ENCODE measurements at regions not wholly inside any gene's neighbourhood (a gene's known extent, or its start where the extent isn't known, plus 50 kb on each side); places are given as distances from the start of the nearest gene placed in this dataset.

DNA sequence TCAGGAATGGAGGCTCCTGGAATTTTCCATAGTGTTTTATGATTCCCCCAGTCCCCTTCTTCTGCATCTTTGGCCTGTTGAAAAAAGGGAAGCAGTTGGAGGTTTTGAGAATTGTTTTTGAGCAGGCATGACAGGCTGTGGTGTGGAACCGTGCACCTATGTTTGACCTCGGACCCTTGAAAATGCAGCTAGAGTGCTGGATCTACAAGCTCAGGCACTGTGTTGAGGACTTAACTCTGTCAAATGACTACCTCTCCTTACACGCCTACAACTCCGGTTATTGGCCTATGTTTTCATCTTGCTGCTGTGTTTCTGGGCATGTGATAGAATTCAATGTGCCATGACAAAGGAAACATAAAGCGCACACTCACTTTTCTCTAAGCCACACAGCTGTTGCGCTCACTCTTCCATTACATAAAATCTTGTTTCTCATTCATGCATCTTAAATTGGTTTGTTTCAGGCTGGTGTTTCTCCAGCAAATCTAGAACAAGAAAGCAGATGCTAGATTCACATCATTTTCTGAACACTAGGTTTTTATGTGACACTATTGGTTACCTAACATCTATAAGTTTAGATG lies 616.6 kb downstream of the FGF9 start:
- DNase-seq (ENCODE audit: low read depth, low spot score): no peak

DNA sequence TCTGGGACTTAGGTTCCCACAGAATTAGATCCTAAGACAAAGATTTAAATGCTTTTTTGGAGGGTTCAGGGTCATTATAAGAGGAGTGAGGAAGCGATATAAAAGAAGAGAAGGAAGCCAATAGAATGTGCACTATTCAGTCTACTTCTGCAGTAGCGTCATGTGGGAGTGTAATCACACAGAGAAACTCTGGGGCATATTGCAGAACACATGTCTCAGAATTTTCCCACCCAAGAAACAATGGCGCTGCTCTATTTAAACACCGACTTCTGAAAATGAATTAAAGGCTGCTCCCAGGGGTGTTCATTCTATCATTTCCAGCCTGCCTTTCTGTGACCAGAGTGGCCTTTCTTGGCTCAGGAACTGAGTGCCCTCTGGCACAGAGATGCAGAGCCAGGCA lies 617.6 kb downstream of the FGF9 start:
- no peak for DNase-seq (ENCODE audit: low read depth, low spot score)

DNA sequence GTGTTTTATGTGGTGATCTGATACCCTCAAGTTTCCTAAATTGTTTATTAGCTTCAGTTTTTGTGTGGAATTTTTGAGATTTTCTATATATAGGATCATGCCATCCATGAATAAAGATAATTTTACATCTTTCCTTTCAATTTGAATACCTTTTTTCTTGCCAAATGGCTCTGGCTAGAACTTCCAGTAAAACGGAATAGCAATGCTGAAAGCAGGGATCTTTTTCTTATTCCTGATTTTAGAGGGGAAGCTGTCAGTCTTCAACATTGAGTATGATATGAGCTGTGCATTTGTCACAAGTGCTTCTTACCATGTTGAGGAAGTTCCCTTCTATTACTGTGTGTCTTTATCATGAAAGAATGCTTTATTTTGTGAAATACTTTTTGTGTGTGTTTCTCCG lies 618.8 kb downstream of the FGF9 start:
- no peak for DNase-seq (ENCODE audit: low read depth, low spot score)

DNA sequence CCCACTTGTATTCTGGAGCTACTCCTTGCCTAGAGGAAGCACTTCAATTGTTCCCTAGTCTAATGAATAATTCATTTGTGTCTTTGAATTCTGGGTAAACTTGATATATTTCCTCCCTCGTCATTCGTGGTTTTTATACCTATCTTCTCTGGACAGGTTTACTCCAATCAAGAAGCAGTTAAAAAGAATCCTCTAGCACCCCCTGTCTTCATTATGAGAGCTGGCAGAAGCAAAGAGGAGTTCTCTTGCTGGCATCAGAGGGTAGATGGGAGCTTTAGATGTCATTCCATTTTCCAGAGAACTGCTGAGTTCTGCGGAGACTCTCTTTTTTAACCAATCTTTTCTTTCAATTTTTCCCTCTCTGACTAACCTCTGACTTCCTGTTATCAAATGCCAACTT lies 627.7 kb downstream of the FGF9 start:
- DNase-seq (ENCODE audit: low read depth, low spot score): no peak

DNA sequence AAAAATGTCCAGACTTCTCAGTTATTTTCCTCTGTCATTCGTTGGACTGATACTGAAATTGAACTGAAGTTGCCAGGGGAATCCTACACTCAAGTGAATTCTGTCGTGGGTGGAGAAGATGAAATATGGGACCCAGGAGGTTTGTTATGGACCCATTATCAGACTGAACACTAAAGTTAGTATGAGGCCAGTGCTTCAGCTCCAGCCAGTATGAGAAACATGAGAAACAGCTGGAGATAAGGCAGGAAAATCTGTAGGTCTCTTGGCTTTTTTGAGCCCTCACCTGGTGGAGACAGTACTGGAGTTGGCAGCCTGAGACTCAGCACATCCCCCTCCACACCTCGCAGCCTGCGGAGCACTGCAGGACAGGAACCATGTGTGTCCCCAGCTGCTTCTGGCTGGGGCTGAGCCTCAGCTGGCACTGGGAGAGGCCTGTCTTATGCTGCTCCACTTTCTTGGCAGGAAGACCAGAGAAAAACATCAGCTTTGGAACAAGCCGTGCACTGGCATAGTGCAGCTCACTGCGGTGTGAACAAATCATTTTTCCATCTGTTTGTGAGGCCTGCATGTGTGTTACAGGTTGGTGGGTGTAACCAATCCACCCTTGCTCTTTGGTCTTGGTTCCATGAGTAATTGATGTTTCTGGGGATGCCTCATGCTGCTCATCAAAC lies 641.0 kb downstream of the FGF9 start:
- DNase-seq (ENCODE audit: low read depth, low spot score): no peak

- DNase-seq (ENCODE audit: low read depth, low spot score): no peak
These were observed 641.5 kb downstream of the FGF9 start for GRCh38 chr13:22312405-22312803.

DNA sequence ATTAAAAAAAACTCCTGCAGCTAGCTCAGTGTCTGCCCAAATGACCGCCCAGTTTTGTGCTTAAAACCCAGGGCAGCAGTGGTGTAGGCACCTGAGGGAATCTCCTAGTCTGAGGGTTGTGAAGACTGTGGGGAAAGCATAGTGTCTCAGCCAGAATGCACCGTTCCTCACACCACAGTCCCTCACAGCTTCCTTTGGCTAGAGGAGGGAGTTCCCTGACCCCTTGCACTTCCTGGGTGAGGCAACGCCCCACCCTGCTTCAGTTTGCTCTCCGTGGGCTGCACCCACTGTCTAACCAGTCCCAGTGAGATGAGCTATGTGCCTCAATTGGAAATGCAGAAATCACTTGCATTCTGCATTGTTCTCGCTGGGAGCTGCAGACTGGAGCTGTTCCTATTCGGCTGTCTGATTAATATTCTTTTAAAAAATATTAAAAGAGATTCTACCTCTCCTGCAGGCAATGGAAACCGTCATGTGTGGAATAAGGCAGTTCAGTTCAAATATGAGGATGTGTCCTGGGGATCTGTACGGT lies 645.7 kb downstream of the FGF9 start:
- DNase-seq (ENCODE audit: low read depth, low spot score): no peak

GRCh38 chr13:22320991-22321390 lies 650.1 kb downstream of the FGF9 start:
- DNase-seq (ENCODE audit: low read depth, low spot score): no peak

GRCh38 chr13:22325761-22326160 lies 654.9 kb downstream of the FGF9 start:
- DNase-seq (ENCODE audit: low read depth, low spot score): no peak

- DNase-seq (ENCODE audit: low read depth, low spot score): no peak
These were observed 661.5 kb downstream of the FGF9 start for GRCh38 chr13:22332416-22332815.

- no peak for DNase-seq (ENCODE audit: low read depth, low spot score)
These were observed 665.6 kb downstream of the FGF9 start for GRCh38 chr13:22336460-22336859.

GRCh38 chr13:22357132-22357531 lies 686.3 kb downstream of the FGF9 start:
- peak; percentile 18 for DNase-seq (ENCODE audit: low read depth, low spot score)

GRCh38 chr13:22369090-22369489 lies 698.2 kb downstream of the FGF9 start:
- no peak for DNase-seq (ENCODE audit: low read depth, low spot score)

DNA sequence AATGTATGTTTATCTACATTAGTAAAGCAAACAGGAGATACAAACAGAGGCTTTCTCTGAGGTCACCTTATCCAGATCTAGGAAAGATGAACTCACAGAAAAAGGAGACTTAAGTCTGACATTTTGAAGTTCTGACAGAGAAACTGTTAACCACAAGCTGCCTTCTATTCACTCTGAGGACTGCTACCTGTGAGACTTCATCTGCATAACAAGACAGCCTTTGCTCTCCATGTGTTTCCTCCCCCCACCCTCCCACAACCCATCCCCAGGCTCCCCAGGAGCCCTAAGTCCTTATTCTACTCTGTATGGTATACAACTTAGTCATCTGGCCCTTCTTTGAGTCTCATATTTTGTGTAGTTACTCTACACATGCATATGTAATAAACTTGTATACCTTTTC lies 699.0 kb downstream of the FGF9 start:
- no peak for DNase-seq (ENCODE audit: low read depth, low spot score)

- no peak for DNase-seq (ENCODE audit: low read depth, low spot score)
These were observed 701.4 kb downstream of the FGF9 start for GRCh38 chr13:22372261-22372660.

GRCh38 chr13:22375151-22375550 lies 704.3 kb downstream of the FGF9 start:
- DNase-seq (ENCODE audit: low read depth, low spot score): no peak

- no peak for DNase-seq (ENCODE audit: low read depth, low spot score)
These were observed 717.0 kb downstream of the FGF9 start for GRCh38 chr13:22387899-22388298.

GRCh38 chr13:22399801-22400420 lies 729.0 kb downstream of the FGF9 start:
- no peak for DNase-seq (ENCODE audit: low read depth, low spot score)

DNA sequence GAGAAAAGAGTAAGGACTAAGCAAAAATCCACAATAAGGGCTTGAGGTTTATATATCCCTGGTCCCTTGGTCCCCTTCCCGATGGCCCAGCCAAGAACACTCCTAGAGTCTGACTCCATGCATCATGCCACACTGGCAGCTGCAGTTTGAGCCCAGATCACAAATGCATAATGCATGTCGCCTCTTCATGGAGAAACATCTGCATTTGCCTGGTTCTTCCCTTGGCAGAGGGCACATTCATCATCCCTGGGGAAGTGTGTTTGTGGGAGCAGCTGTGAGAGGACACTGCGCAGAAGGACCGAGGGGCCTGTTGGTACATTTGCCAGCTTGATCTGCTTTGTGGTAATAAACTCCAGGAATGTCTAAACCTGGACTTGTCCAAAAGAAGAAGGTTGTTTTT lies 731.8 kb downstream of the FGF9 start:
- DNase-seq (ENCODE audit: low read depth, low spot score): no peak

DNA sequence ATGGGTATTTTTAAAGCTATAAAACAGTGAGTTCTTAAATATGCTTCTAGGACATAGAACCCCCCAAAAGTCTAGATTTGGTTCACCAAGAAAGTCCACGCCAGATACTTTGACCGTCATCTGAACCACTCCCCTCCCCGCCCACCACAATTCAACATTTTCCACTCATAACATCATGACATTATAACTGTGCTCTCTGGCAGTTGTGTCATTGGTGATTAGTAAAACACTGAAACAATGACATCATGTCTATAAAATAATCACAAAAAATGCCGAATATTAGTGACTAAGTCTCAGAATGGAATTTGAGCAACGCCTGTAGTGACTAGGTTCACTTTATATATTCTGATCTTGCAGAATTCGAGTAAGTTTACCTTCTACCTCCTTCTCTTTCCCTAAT lies 732.3 kb downstream of the FGF9 start:
- no peak for DNase-seq (ENCODE audit: low read depth, low spot score)

- no peak for DNase-seq (ENCODE audit: low read depth, low spot score)
These were observed 735.0 kb downstream of the FGF9 start for GRCh38 chr13:22405891-22406290.

DNA sequence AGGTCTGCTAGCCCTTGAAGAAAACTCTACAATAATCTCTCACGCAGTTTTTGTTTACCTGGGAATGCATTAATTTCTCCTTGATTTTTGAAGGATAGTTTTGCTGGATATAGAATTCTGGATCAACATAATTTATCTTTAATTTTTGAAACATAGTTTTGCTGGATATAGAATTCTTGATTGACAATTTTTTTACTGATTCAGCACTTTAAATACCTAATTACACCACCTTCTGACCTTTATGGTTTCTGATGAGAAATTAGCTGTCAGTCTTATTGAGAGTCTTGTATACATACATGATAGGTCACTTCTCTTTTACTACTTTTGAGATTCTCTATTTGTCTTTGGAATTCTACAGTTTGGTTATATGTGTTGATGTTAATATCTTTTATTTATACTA lies 741.6 kb downstream of the FGF9 start:
- no peak for DNase-seq (ENCODE audit: low read depth, low spot score)

GRCh38 chr13:22422023-22422422 lies 751.1 kb downstream of the FGF9 start:
- DNase-seq (ENCODE audit: low read depth, low spot score): no peak
